ENCODE measurements at regions not wholly inside any gene's neighbourhood (a gene's known extent, or its start where the extent isn't known, plus 50 kb on each side); places are given as distances from the start of the nearest gene placed in this dataset.

DNA sequence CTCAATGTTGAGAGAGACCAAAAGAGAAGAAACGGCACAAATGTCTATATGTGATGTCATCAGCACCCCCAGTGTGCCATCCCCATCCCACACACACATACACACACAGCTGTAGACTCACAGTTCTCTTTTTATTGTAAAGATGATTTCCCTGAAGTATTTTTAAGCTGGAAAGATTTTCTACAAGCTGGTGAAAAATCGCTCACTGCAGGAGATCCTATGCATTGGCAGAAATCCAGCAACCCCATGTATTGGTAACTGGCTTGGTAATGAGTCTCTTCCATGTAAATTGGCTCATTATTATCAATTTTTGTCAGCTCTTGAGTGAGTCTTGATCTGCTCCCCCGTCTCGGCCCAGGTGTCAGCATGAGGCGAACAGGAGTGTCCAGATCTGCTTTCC lies 107.1 kb upstream of the UQCRFS1 start:
- no peak for ATAC-seq (replicated peaks in 1 of 2)
- peaks cover 4% of the 10 kb centered on the region for H3K27me3 Mint-ChIP-seq (ENCODE audit: low read depth)
- H3K9me3 Mint-ChIP-seq = no peaks in the 10 kb centered on the region
- DNase-seq = no peak
- no peaks in the 10 kb centered on the region for H3K4me1 Mint-ChIP-seq (ENCODE audit: low read depth)
- H3K36me3 Mint-ChIP-seq (ENCODE audit: insufficient read depth in 2 of 2) = no peaks in the 10 kb centered on the region
- H3K4me3 Mint-ChIP-seq = no peak overlapping the region
- no peak overlapping the region for H3K27ac Mint-ChIP-seq

DNA sequence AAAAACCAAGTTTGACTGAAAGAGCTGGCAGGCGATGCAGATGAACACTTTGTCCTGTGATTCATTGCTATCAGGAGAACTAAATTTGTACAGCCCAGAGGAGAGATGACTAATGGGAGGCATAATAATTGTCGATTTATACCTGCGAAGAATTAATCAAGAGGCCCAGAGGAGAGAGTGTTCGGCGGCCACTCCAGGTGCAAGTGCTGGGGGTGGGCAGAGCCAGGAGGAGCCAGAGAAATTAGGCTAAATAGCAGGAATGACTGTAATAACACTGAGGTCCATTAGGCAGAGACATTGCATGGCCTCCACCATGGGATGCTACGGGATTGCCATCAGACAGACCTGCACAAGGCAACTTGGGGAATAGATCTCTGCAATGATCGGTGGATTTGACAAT lies 107.7 kb upstream of the UQCRFS1 start:
- Mint-ChIP-seq H3K36me3 (ENCODE audit: insufficient read depth in 2 of 2) (no peaks in the 10 kb centered on the region), H3K4me1 (ENCODE audit: low read depth) (no peaks in the 10 kb centered on the region), H3K27me3 (ENCODE audit: low read depth) (no peaks in the 10 kb centered on the region), H3K9me3 (no peaks in the 10 kb centered on the region), H3K4me3 (no peak overlapping the region), H3K27ac (no peak overlapping the region)
- ATAC-seq (replicated peaks in 1 of 2) (no peak), DNase-seq (no peak)

DNA sequence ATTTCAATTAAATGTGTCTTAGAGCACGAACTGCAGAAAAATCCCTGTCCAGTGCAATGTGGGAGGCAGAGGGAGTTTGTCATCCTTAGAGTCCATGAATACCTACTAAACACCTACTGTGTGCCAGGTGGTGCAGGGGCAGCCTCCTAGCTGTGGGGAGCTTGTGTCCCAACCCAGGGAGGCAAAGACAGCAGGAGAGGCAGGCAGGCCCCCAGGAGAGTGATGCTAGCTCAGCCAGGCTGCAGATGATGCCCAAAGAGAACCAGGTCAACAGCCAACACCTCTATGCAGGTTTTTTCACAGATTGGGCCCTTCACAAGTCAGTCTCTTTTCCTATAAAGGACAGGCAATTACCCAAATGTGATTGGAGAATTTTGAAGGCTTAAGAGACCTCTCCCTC lies 108.2 kb upstream of the UQCRFS1 start:
- ATAC-seq (replicated peaks in 1 of 2) = no peak
- Mint-ChIP-seq H3K36me3 (ENCODE audit: insufficient read depth in 2 of 2) (no peaks in the 10 kb centered on the region), H3K27me3 (ENCODE audit: low read depth) (no peaks in the 10 kb centered on the region), H3K4me1 (ENCODE audit: low read depth) (no peaks in the 10 kb centered on the region), H3K4me3 (no peak overlapping the region), H3K9me3 (no peaks in the 10 kb centered on the region), H3K27ac (no peak overlapping the region)
- DNase-seq = no peak

DNA sequence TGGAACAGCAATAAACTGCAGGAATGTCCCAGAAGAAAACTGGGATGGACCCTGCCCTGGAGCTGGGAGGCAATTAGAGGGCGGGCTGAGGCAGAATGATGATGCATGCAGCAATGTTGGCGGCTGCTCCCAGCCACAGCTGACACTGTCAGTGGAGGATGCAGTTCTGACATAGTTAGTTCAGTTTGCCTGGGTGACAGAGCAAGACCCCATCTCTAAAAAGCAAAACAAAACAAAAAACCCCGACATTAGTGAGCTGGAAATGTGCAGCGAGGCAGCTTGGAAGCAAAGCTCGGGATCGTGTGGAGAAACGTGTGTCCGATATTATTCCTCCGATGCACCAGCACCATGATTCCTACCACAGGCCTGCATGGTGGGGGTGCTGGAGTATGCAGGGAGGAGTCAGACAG lies 110.1 kb upstream of the UQCRFS1 start:
- H3K27ac Mint-ChIP-seq = no peak overlapping the region
- H3K27me3 Mint-ChIP-seq (ENCODE audit: low read depth) = peaks cover 9% of the 10 kb centered on the region
- no peak overlapping the region for H3K4me3 Mint-ChIP-seq
- peaks cover 1 to 4% of the 10 kb centered on the region in 2 donors for H3K9me3 Mint-ChIP-seq
- DNase-seq = no peak
- H3K36me3 Mint-ChIP-seq (ENCODE audit: insufficient read depth in 2 of 2) = peaks cover 0 to 1% of the 10 kb centered on the region in 2 donors
- no peaks in the 10 kb centered on the region for H3K4me1 Mint-ChIP-seq (ENCODE audit: low read depth)
- ATAC-seq (replicated peaks in 1 of 2) = no peak

DNA sequence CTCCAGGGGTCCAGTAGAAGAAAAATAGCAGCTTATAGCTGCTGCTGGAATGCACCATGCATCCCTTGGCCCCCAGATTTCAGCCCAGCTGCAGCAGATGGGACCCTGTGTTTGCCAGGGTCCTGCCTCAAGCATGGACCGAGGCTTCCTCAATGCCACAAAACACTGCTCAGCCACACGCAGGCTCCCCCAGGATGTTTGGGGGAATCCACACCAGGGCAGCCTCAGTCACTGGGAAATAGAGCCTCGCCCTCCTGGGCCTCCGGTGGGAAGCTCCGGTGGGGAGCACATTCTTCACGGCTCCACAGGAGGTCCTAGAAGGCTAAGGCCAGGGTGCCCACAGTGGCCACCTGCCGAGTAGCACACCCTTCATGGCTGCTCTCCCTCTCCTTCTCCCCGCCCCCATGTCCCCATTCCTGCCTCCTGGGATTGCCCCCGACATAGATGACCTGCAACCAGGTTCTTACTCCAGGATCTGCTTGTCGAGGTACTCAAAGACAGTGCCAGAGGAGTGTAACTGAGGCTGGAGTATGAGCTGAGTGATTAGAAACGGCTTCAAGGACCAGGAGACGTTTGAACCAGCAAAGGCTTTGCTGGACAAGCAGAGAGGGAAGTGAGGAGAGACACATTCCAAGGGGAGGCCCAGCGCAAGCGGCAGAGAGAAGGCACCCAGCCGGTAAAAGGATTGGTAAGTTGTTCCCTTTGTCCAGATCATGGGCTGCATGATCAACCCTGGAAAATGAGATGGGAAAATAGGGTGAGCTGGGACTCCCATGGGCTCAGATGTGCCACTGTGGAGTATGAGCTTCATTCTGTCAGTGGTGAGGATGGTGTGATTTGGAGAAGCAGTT lies 110.7 kb upstream of the UQCRFS1 start:
- H3K36me3 Mint-ChIP-seq (ENCODE audit: insufficient read depth in 2 of 2) = peaks cover 1 to 2% of the 10 kb centered on the region in 2 donors
- no peaks in the 10 kb centered on the region for H3K4me1 Mint-ChIP-seq (ENCODE audit: low read depth)
- H3K4me3 Mint-ChIP-seq = no peak overlapping the region
- no peak for ATAC-seq (replicated peaks in 1 of 2)
- DNase-seq = no peak
- peaks cover 4 to 7% of the 10 kb centered on the region in 2 donors for H3K9me3 Mint-ChIP-seq
- H3K27ac Mint-ChIP-seq = no peak overlapping the region
- peaks cover 14% of the 10 kb centered on the region for H3K27me3 Mint-ChIP-seq (ENCODE audit: low read depth)

DNA sequence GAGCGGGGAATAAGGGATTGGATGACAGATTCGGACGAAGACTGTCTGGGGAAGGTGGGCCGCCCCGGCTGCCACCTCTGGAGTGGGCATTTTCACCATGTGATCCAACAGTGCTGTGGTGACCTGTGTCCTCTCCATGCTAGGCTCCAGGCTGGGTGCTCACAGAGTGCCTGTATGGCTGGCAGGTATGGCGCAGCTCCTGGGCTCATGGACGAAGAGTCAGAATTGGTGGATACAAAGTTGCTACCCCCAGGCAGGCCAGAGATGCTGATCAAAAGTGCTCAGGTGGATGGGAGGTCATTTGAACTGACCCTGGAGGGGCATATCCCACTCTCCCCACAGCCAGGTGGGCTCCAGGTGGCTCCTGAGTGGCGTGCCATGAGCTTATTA lies 111.3 kb upstream of the UQCRFS1 start:
- H3K4me1 Mint-ChIP-seq (ENCODE audit: low read depth) = no peaks in the 10 kb centered on the region
- H3K27me3 Mint-ChIP-seq (ENCODE audit: low read depth) = peaks cover 14% of the 10 kb centered on the region
- H3K27ac Mint-ChIP-seq = no peak overlapping the region
- DNase-seq (no peak), ATAC-seq (replicated peaks in 1 of 2) (no peak)
- peaks cover 4 to 7% of the 10 kb centered on the region in 2 donors for H3K9me3 Mint-ChIP-seq
- H3K4me3 Mint-ChIP-seq = no peak overlapping the region
- H3K36me3 Mint-ChIP-seq (ENCODE audit: insufficient read depth in 2 of 2) = peaks cover 1 to 2% of the 10 kb centered on the region in 2 donors

DNA sequence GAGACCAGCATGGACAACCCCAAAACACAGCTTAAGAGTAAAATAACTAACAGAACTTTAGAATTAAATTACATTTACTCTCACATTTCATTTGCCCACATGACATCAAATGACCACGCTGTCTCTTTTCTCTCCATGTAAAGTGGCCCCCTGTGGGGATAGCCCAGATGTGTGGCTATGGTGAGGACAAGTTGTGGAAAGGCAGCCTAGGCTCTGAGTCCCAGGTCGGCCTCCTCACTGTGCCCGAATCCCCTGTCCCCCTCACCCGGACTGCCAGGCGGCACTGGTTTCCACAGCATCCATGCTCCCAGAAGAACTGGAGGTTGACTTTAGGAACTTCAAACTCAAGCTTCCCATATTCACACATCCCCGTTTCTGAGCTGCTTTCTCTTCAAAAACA lies 111.8 kb upstream of the UQCRFS1 start:
- no peaks in the 10 kb centered on the region for H3K4me1 Mint-ChIP-seq (ENCODE audit: low read depth)
- H3K36me3 Mint-ChIP-seq (ENCODE audit: insufficient read depth in 2 of 2) = peaks cover 1 to 2% of the 10 kb centered on the region in 2 donors
- DNase-seq (no peak), ATAC-seq (replicated peaks in 1 of 2) (no peak)
- H3K4me3 Mint-ChIP-seq = no peak overlapping the region
- no peak overlapping the region for H3K27ac Mint-ChIP-seq
- peaks cover 4 to 7% of the 10 kb centered on the region in 2 donors for H3K9me3 Mint-ChIP-seq
- peaks cover 14% of the 10 kb centered on the region for H3K27me3 Mint-ChIP-seq (ENCODE audit: low read depth)

DNA sequence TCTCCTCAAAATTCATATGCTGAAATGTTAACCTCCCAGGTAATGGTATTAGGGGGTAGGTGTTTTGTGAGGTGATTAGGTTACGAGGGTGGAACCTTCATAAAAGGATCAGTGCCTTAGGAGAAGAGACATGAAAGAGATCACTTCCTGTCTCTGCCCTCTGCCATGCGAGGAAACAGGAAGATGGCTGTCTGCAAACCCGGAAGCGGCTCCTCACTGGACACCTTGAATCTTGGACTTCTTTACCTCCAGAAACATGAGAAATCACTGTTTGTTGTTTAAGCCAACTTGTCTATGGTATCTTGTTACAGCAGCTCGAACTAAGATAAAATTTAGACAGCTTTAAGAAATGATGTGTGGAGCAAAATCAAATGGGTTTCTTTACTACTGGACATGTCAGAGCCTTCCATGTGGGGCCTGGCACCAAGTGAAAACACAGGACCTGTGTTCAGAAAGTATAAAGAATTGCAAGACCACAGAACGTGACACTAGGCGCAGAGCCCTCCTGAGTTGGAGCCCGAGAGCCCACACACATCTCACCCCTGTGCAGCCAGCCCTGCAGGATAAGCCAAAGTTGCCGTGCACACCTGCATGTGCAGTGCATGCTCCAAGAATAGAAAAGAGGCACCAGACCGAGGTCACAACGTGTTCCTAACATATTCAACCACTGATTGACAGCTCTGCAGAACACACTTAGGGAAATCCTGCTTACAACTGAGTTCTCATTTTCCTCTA lies 112.5 kb upstream of the UQCRFS1 start:
- no peak overlapping the region for H3K4me3 Mint-ChIP-seq
- DNase-seq (no peak), ATAC-seq (replicated peaks in 1 of 2) (no peak)
- no peaks in the 10 kb centered on the region for H3K4me1 Mint-ChIP-seq (ENCODE audit: low read depth)
- peaks cover 1 to 2% of the 10 kb centered on the region in 2 donors for H3K36me3 Mint-ChIP-seq (ENCODE audit: insufficient read depth in 2 of 2)
- H3K27ac Mint-ChIP-seq = no peak overlapping the region
- H3K9me3 Mint-ChIP-seq = peaks cover 4 to 7% of the 10 kb centered on the region in 2 donors
- H3K27me3 Mint-ChIP-seq (ENCODE audit: low read depth) = peaks cover 14% of the 10 kb centered on the region

DNA sequence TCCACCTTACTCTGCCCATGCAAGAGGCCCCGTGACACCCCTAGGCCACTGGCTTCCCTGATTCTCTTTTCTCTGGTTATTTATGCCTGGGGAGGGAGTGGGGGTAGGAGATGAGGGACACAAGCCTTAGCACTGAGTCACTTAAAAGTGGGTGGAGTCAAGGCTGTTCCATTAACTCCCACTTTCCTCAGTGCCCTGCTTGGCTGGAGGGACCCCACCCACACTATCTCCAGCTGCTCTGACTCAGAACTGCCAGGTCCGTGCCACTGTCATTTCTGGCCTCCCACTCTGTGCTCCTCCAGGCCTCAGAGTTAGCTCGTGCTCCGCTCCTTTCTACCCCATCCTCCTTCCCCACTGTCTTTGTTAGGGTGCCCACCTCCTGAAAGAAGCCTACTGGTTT lies 113.4 kb upstream of the UQCRFS1 start:
- ATAC-seq (replicated peaks in 1 of 2) (no peak), DNase-seq (no peak)
- Mint-ChIP-seq H3K4me1 (ENCODE audit: low read depth) (no peaks in the 10 kb centered on the region), H3K9me3 (peaks cover 4 to 7% of the 10 kb centered on the region in 2 donors), H3K27me3 (ENCODE audit: low read depth) (peaks cover 19% of the 10 kb centered on the region), H3K4me3 (no peak overlapping the region), H3K36me3 (ENCODE audit: insufficient read depth in 2 of 2) (peaks cover 1 to 2% of the 10 kb centered on the region in 2 donors), H3K27ac (no peak overlapping the region)

DNA sequence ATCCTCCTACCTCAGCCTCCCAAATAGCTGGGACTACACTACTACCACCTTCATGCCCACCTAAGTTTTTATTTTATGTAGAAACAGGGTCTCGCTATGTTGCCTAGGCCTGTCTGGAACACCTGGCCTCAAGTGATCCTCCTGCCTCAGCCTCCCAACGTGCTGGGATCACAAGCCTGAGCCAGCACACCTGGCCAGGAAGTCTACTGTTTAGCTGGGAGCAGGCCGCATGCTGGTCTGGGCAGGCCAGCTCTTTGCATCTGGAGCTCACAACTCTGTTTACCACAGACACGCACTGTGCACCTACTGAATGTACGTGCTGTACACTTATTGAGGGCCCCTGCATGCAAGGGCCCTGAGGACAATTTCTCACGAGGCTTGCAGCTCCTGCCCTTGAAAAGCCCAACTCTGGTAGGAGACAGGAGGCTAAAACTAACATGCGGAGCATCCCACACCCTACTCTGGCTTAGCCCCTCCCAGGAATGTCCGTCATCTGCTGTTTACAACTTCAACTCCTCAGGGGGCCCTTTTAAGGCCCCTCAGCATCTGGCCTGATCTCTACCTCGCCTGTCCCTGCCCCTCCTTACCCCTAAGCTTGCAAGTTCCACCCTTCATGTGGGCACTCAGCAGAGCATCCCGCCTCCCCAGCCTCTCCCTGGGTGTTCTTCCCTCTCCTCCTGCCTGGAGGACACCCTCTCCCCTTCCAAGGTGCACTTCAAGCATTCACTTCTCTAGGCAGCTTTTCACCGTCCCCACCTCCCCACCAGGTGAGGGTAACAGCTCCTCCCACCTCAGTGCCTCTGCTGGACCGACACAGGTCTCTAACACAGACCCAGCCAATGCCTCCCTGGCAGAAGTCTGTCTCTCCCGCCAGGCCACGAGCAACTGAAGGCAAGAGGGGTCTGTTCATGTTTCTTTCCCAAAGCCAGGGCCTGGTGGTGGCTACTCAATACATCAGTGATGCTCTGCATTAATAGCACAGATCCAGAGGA lies 114.2 kb upstream of the UQCRFS1 start:
- H3K27ac Mint-ChIP-seq = no peak overlapping the region
- H3K36me3 Mint-ChIP-seq (ENCODE audit: insufficient read depth in 2 of 2) = peaks cover 1 to 2% of the 10 kb centered on the region in 2 donors
- H3K27me3 Mint-ChIP-seq (ENCODE audit: low read depth) = peaks cover 19% of the 10 kb centered on the region
- no peaks in the 10 kb centered on the region for H3K4me1 Mint-ChIP-seq (ENCODE audit: low read depth)
- DNase-seq (no peak), ATAC-seq (replicated peaks in 1 of 2) (no peak)
- no peak overlapping the region for H3K4me3 Mint-ChIP-seq
- H3K9me3 Mint-ChIP-seq = peaks cover 4 to 7% of the 10 kb centered on the region in 2 donors

DNA sequence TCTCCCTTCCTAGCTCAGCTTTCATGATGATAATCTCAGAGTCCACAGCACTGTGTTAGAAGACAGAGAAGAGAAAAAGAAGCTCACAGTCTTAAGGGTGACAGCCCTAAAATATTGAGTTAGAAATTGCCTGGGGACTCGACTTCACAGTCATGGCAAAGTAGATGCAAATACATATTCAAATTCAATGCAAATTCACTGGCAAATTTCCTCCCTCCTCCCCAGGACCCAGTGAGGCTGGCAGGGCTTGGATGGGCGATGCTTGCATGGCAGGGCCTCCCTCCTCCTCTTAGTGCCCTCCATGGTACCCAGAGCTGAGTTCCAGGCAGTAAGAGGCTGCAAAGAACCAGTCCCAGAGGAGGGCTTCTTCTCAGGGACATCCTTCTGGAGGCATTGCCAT lies 115.6 kb upstream of the UQCRFS1 start:
- H3K4me3 Mint-ChIP-seq = no peak overlapping the region
- H3K36me3 Mint-ChIP-seq (ENCODE audit: insufficient read depth in 2 of 2) = peaks cover 1 to 2% of the 10 kb centered on the region in 2 donors
- no peak for ATAC-seq (replicated peaks in 1 of 2)
- H3K9me3 Mint-ChIP-seq = peaks cover 4 to 7% of the 10 kb centered on the region in 2 donors
- peaks cover 19% of the 10 kb centered on the region for H3K27me3 Mint-ChIP-seq (ENCODE audit: low read depth)
- H3K4me1 Mint-ChIP-seq (ENCODE audit: low read depth) = no peaks in the 10 kb centered on the region
- DNase-seq = no peak
- no peak overlapping the region for H3K27ac Mint-ChIP-seq

DNA sequence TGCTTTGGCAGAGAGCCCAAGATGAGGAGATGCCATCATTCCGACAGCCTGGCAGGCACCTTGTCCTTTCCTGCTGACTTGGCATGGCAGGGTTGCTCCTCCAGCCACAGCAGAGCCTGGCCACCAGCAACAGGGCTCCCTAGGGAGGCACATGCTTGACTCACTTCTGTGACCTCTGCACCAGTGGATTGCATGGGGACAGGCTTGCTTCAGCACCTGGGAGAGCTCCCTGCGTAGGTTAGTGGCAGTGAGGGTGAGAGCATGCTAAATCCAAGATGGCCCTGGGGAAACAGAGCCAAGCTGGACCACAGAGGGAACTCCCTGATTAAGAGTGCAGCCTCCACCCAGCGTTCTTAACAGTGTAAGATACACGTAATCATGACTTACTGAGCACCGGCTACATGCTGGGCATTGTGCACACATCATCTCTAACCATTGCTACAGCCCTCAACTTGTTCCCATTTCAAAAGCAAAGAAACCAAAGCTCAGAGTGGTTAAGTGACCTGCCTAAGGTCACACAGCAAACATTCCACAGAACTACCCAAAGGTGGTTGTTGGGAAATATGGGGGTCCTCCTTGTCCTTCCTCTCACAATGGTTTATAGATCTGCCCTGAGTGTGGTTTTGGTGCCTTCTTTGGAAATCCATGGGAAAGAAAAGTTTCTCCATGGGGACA lies 116.6 kb upstream of the UQCRFS1 start:
- no peak for ATAC-seq (replicated peaks in 1 of 2)
- no peak overlapping the region for H3K4me3 Mint-ChIP-seq
- H3K27ac Mint-ChIP-seq = no peak overlapping the region
- H3K36me3 Mint-ChIP-seq (ENCODE audit: insufficient read depth in 2 of 2) = peaks cover 1 to 2% of the 10 kb centered on the region in 2 donors
- no peaks in the 10 kb centered on the region for H3K4me1 Mint-ChIP-seq (ENCODE audit: low read depth)
- no peak for DNase-seq
- peaks cover 19% of the 10 kb centered on the region for H3K27me3 Mint-ChIP-seq (ENCODE audit: low read depth)
- peaks cover 4 to 7% of the 10 kb centered on the region in 2 donors for H3K9me3 Mint-ChIP-seq

Data from activated T-cell treated with anti-CD3 and anti-CD28 coated beads, Interleukin-2, amount 50 U/mL, for 72 hours (primary cell).